G401 (cell line): ENCODE measurements at regions not wholly inside any gene's neighbourhood (a gene's known extent, or its start where the extent isn't known, plus 50 kb on each side); places are given as distances from the start of the nearest gene placed in this dataset.
A peak's percentile ranks its signal among the peaks of the same experiment; 100 is the strongest.

Experiments used
- DNase-seq: peaks from one replicate; pipeline ENCODE4 v3.0.0-alpha.2; 2015; ENCODE audit warnings: low spot score
- in situ Hi-C: cut with HindIII; loops from 2 replicates; pipeline ENCODE4 v1.10.0; 2016; ENCODE audit warnings: low sequenced_read_pairs, mixed read lengths

DNA sequence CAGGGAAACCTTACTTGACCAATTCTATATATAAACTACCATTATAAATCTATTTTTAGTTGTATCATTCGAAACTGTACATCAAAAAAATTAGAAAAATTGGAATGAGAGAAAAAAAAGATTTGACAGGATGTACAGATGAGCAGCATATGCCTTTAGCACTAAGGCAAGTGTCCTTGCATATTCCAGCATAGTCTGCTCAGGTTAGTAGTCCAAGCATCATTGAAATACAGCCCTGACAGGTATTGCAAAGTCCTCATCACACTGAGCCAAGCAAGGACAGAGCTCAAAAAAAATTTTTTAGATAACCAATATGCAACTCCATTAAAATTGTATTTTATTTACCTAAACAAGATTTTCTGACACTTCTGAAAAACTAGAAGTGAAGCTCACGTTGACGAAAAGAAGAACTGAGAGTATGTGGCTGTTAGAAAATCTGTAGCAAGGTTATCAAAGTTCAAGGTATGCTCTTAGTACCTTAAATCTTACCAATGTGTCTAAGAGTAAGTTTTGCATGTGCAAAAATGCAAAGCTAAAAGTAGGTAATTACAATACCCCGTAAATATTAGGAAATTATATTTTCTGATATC, 465.6 kb upstream of the ADGRL4 start:
- in situ Hi-C loops: no loop called here
- no peak for DNase-seq

DNA sequence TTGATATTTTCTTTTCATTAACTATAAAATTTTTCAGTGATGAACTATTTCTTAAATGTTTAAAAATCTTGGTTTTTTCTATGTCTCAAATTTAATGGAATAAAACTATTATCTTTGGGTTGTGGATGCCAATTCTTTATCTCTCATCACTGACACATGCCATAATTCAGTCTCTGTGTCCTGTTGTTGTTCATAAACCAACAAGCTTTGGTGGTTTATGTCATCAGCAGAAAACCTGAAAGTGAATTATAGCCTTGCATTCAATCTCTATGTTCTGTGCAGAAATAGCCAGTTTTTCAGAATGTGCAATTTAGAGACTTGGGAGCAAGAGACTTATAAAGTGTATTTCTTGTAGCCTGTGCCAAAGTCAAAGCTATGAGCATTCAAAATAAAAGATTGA, 462.6 kb upstream of the ADGRL4 start:
- no peak for DNase-seq

DNA sequence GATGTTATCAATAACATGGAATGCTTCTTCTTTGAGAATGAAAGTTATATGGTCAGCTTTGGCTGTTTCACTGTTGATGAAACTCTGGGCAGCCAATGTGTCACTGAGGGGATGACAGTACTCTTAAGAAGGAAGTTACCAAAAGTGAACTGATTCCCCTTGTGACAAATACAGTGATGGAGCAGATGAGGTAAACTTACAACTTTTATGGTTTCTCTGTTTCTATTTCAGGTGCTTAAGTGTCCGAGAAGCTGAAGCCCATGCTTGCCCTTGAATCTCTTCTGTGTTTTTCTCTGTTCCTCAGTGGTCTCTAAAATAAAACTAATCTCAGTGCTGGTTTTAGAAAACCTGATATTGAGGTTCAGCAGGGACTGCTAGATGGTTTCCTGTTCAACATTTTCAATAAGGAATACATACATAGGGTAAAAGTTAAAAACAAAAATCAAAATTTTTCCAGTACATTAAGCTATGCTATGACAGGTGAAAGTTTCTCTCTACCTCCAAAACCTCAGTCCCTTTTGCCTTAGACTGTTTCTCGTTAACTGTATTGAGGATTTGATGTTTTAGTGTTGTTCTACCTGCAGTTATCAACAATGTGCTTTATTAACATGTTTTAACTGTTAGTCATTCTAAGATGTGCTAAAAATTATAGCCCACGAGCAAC, 454.4 kb upstream of the ADGRL4 start:
- DNase-seq: no peak
- in situ Hi-C loops: no loop called here

More for the DNA sequence above, 462.6 kb upstream of the ADGRL4 start:
- in situ Hi-C loops: no loop called here

DNA sequence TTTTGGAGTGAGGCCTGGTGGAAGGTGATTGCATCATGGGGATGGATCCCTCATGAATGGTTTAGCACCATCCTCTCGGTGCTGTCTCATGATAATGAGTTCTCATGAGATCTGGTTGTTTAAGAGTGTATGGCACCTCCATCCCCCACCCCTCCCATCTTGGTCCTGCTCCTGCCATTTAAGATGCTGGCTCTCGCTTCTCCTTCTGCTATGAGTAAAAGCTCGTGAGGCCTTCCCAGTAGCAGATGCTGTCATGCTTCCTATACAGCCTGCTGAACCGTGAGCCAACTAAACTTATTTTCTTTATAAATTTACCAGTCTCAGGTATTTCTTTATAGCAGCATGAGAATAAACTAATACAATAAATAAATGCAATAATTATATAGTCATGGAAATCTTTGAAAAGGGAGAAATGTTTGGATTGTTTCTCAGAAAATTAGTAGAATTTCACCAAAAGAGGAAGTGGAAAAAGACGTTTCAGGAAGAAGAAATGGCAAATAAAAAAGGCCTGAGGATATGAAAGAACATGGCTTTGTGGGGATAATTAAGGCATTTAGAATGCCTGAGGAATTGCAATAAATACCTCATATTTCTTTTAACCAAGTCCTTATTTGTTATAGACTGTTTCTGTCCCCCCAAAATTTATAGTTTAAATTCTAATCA, 451.2 kb upstream of the ADGRL4 start:
- in situ Hi-C loops: no loop called here
- DNase-seq: no peak

DNA sequence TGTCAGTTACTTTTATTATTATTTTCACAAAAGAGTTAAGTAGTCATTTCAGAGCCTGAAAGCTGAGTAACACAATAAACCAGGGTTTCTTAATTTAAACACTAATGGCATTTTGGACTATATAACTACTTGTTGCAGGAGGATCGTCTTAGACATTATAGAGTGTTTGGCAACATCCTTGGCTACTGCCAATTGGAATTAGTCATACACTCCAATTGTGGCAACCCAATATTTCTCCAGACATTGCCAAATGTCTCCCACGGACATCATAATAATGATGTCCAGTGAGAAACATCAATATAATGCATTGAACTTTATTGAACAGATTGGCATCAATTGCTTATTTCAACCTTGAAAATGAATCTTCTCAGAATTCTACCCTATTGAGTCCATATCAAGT, 441.9 kb upstream of the ADGRL4 start:
- no peak for DNase-seq
- in situ Hi-C loops: no loop called here

DNA sequence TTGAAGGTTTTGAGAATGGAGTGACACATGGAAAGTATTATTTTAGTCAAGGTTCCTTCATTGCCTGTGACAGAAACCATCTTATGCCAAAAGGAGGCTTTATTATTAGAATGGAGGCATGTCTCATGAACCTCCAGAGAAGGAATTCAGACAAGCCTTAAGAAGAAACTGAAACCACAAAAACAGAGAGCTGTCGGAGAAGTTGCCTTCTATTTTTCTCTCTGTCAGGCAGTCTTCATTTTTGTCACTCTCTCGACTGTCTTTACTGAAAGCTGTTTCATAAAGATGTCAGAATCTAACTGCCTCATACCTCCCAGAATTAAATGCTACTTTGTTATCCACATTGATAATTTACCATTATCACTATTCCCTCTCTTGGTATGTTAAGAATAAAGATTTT, 434.7 kb upstream of the ADGRL4 start:
- no peak for DNase-seq
- in situ Hi-C loops: no loop called here

DNA sequence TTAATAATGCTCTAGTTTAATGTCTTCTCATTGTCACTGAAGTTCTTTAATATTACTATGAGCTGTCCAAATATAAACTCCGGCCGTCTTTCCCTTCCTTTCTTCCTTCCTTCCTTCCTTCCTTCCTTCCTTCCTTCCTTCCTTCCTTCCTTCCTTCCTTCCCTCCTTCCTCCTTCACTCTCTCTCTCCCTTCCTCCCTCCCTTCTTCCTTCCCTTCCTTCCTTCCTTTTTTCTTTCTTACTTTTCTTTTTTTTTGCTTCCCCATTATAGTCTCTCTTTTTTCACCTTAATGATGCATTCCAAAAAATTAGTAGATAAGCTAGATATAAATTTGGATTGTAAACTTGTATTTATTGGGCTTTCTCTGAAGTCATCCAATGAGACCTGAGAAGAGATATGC, 431.0 kb upstream of the ADGRL4 start:
- in situ Hi-C loops: no loop called here
- no peak for DNase-seq

DNA sequence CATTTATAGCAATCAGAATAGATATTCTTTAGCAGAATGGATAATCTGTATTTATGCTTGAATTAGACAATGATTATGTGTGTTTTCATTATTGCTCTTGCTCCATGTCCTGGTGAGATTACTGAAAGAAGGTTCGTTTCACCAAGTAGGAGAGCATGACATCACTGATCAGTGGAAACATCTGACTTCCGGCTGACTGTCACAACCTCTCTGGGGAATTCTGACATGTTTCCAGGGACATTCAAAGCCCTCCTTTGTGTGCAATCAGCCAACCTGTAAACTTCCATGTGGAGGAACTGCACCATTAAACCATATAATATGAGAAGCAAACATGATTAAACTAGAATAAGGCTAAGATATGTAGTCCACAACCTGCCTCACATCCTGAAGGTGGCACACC, 424.8 kb upstream of the ADGRL4 start:
- in situ Hi-C loops: no loop called here
- no peak for DNase-seq

DNA sequence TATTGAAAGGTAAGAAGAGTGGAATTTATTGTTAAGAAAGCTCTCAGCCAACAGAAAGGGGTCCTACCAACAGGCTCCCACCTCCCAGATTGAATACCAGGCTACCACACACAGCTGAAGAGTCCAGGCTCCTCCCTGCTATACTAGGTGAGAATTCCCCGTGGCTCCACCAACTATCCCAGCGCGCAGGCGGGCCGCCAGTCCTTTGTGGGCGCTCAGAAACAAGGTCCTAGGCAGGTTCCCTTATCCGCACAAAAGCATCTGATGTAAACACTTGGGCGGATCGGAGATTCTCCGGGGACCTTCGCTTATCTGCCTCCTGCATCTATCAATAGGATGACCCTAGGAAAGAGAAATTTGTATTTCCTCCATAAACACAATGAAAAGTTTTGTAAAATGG, 423.9 kb upstream of the ADGRL4 start:
- DNase-seq: no peak
- in situ Hi-C loops: no loop called here

DNA sequence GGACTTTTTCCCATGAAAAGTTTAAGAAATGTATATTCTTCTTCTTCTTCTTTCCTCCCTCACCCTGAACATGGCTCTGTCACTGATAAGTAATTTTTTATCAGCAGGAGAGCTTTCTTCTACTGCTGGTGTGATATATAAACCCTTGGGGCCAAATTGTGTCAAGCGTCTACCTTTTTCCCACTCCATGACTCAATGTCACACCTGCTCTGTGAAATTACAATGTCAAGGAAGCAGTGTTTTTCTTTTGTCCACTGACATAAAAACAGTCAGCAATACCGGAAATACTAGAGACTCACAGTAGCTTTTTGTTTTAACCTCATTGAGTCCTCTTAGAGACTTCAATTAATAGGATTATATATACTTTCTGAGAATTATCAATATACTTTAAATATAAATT, 416.2 kb upstream of the ADGRL4 start:
- no peak for DNase-seq
- in situ Hi-C loops: no loop called here

DNA sequence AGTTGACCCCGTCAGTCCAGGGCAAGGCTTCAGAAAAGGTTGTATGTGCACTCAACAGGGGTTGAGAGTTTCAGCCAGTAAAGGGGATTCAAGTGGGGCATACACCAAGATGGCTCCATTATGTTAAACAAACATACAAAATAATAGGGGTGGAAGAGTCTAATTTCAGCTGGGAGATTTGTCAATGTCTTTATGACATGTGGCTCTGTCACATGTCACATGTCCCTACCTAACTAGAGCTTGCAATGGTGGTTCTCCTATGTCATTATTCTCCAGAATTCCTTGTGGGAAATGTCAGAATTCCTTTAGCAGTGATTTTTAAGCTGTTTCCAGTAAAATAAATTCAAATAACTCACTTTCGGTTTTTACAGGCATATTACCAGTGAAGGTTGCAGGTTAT, 392.0 kb upstream of the ADGRL4 start:
- no peak for DNase-seq
- in situ Hi-C loops: no loop called here

DNA sequence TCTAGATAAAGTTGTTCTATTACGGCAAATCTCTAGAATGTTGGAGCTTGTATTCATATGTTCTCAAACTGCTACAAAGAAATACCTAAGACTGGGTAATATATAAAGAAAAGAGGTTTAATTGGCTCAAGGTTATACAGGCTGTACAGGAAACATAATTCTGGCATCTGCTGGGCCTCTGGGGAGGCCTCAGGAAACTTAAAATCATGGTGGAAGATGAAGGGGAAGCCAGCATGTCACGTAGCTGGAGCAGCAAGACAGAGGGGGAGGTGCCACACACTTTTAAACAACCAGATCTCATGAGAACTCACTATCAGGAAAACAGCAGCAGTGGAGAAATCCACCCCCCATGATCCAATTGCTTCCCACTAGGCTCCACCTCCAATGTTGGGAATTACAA, 390.4 kb upstream of the ADGRL4 start:
- in situ Hi-C loops: no loop called here

DNA sequence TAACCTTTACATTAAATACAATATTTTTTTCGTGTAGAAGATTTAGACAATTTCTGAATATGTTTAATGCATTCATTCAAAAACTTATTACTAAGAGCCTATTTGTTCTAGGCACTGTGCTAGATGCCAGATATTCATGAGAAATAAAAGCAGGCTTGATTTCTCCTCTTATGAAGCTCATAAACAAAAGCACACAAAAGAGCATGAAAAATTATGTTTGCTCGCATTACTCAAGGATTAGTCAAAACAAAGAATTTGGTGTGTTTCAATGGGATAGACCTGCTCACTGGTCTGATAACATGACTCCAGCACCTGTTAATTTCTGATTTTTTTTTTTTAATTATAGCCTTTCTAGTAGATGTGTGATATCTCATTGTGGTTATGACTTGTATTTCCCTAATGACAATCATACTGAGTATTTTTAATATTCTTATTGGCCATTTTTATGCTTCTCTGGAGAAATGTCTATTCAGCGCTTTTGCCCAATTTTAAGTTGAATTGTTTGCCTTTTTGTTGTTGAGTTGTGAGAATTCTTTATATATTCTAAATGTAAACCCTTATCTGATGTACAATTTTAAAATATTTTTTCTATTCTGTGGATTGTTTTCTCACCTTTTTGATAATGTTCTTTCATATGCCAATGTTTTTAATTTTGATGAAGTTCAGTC, 382.3 kb upstream of the ADGRL4 start:
- in situ Hi-C loops: no loop called here
- DNase-seq: no peak

More for the DNA sequence above, 390.4 kb upstream of the ADGRL4 start:
- no peak for DNase-seq

DNA sequence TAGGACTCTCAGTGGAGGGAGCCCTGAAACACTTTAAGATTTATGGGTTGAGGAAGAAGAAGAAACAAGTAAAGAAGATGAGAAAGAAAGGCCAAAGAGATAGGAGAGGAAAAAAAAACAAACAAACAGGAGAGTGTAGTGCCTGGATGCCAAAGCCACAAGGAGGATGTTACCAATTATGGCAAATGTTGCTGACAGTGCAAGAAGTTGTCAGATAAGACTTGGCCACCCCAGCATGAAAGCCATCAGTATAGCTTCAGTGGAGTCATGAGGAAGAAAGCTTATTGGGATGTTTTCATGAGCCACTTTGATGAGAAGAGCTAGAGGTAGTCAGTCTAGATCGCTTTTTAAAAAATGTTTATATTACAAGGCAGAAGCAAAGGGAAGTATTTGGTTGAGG, 380.2 kb upstream of the ADGRL4 start:
- no peak for DNase-seq
- in situ Hi-C loops: no loop called here

DNA sequence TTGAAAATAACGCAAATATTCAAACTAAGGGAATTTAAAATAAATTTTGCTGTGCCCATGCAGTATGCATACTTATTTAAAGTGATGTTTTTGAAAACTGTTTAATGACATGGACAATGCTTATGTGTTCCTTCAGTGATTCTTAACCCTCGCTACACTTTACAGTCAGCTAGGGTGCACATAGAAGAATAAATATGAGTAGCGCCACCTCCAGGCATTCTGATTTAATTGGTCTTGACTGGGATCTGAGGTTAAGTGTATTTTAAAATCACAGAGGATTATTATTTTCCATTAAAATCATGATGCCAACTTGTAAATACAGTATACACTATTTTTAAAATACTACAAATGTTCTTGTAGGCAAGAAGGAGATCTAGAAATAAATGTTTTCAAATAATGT, 373.5 kb upstream of the ADGRL4 start:
- DNase-seq: no peak
- in situ Hi-C loops: no loop called here

DNA sequence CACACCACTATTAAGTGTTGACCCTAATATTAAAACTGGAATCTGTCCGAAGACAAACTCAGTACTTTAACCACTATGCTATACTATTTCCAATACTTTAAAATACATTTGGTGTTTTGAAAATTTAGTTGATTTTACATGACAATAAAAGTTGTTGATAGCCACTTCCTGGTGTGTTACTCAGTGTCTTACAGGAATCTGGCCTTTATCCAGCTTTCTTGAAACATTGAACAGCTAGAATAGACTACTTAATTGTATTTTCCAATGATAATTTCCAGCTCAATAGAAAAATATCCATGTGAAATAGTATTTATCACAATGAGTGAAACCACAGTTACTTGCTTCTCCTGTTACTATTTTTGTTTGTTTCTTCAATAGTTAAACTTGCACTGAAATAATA, 369.6 kb upstream of the ADGRL4 start:
- in situ Hi-C loops: no loop called here
- no peak for DNase-seq

DNA sequence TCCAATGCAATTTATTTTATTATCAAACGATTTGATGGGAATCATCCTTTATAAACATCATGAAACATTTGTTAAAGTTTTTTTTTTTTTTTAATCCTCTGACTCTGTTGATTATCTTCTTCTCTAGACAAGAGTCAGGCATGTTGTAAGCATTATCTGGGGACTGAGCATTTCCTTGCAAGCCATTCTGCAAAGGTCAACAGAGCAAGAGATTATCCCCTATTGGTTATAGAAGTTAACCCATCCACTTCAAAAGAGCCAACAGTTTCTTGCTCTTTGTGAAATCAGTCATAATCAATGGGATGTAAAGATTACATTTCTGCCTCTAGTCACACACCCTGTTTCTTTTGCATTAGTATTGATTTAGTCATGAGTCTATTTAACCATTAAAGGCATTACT, 368.8 kb upstream of the ADGRL4 start:
- DNase-seq: no peak
- in situ Hi-C loops: no loop called here

DNA sequence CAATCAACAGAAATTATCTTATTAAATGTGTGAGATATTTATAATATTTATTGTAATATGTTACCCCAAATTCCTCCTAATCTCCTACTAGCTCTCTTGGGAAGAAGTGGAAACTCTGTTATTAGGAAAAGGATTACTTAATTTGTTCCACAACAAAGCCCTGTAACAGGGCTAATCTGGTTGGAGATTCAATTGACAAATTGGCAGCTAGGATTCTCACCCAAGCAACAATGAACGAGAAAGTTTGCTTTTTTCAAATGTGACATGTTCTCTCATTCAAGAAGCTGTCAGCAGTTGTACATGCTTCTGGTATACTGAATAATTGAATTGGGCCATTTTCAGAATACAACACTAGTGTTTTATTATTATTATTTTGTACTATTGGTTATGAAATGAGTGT, 367.9 kb upstream of the ADGRL4 start:
- in situ Hi-C loops: no loop called here
- DNase-seq: no peak

DNA sequence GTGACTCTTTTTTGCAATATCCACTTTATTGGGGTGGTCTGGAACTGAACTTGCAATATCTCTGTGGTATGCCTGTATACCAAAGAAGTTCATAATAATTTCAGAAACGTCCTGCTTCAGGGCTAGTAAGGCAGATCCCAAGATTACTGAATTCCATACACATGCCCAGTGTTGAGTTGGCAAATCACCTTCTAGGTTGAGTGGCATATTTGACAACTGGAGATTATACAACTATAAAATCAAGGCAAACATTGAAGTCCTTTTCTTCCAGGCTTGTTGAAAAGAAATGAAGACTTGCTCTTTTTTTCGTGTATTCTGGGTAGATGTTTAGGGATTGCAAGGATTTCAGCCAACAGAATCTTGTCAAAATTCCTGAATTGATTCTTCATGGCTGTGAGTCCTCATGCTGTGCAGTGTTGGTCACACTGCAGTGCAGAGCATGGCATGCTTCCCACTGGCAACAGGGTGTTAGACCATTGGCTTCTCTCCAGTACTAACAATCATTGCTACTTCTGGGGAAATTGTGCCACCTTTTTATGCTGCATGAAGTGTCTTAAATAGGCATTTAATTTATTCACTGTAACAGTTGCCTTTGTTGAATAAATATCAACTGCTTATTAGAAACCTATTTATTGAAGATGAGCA, 367.1 kb upstream of the ADGRL4 start:
- peak; percentile 3 for DNase-seq
- in situ Hi-C loops: no loop called here

DNA sequence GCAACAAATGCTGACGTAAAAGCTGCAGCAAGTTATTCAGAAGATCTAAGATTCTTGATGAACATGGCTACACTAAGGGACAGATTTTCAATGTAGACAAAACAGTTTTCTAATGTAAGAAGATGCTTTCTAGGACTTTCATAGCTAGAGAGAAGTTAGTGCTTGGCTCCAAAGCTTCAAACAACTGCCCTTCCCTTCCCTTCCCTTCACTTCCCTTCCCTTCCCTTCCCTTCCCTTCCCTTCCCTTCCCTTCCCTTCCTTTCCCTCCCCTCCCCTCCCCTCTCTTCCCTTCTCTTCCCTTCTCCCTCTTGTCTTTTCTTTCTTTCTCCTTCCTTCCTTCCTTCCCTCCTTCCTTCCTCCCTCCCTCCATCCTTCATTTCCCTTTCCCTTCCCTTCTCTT, 365.3 kb upstream of the ADGRL4 start:
- in situ Hi-C loops: no loop called here

More for the DNA sequence above, 365.3 kb upstream of the ADGRL4 start:
- DNase-seq: no peak
